ENCODE measurements at regions not wholly inside any gene's neighbourhood (a gene's known extent, or its start where the extent isn't known, plus 50 kb on each side); places are given as distances from the start of the nearest gene placed in this dataset.

GRCh38 chrX:67780694-67781109 is 236.9 kb downstream of the AR start:
- peak in 50 of 58 donors; percentile 0 to 59 (median 14) for DNase-seq

- DNase-seq, result peak in 6 of 58 donors; percentile 3 to 44 (median 10)
Observed at GRCh38 chrX:67781132-67781531, 237.3 kb downstream of the AR start.

- DNase-seq, result no peak
Observed at GRCh38 chrX:67784712-67785111, 240.9 kb downstream of the AR start.

- no peak for DNase-seq
Observed at GRCh38 chrX:67787196-67787595, 243.4 kb downstream of the AR start.

GRCh38 chrX:67789536-67789935 is 245.7 kb downstream of the AR start:
- no peak for DNase-seq
